Cardiac fibroblast (primary cell): ENCODE measurements at regions not wholly inside any gene's neighbourhood (a gene's known extent, or its start where the extent isn't known, plus 50 kb on each side); places are given as distances from the start of the nearest gene placed in this dataset.
"Not testable (repeated sequence)": the region's sequence is repeated elsewhere in the genome, so short reads cannot be mapped to it uniquely, and the experiment has no call there.

Experiments
- DNase-seq, 2 donors: peaks; one replicate each; pipeline versions ENCODE4 v3.0.0 to v3.0.0-alpha.2; 2010; ENCODE audit warnings: low read depth in 2 of 2
- H3K4me3 ChIP-seq, 2 donors: replicated peaks in 1 of 2; 1 replicate in 1 of 2; 2 replicates in 1 of 2; pipeline ENCODE4 v1.5.1; 2011; ENCODE audit warnings: low read depth in 2 of 2, low read length in 2 of 2, mild to moderate bottlenecking in 2 of 2, moderate library complexity in 1 of 2
- TF ChIP-seq, protein P1 (sequence below): IDR thresholded peaks from one replicate; pipeline ENCODE4 v1.5.1; 2011; ENCODE audit warnings: low read depth, mild to moderate bottlenecking, low read length, inconsistent platforms

- no peak for DNase-seq
- TF ChIP-seq, protein P1, sequence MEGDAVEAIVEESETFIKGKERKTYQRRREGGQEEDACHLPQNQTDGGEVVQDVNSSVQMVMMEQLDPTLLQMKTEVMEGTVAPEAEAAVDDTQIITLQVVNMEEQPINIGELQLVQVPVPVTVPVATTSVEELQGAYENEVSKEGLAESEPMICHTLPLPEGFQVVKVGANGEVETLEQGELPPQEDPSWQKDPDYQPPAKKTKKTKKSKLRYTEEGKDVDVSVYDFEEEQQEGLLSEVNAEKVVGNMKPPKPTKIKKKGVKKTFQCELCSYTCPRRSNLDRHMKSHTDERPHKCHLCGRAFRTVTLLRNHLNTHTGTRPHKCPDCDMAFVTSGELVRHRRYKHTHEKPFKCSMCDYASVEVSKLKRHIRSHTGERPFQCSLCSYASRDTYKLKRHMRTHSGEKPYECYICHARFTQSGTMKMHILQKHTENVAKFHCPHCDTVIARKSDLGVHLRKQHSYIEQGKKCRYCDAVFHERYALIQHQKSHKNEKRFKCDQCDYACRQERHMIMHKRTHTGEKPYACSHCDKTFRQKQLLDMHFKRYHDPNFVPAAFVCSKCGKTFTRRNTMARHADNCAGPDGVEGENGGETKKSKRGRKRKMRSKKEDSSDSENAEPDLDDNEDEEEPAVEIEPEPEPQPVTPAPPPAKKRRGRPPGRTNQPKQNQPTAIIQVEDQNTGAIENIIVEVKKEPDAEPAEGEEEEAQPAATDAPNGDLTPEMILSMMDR: no peak
- no peak overlapping the region for H3K4me3 ChIP-seq
Measured at GRCh38 chr1:223018534-223018933, 124.5 kb downstream of the TLR5 start.

DNA sequence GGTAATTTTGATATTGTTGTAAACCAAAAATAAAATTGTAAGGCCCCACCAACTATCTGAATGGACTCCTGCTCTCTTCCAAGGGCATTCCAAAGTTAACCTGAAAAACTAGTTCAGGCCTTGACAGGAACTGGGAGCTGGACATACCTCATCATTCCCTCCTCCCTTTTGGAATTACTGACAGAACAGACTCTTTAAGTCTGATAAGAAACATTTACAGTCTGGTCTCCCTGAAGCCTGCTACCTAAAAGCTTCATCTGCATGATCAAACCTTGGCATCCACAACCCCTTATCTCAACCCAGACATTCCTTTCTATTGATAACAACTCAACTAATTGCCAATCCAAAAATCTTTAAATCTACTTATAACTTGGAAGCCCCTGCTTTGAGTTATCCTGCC is 123.8 kb downstream of the TLR5 start:
- TF ChIP-seq, protein P1: no peak

DNA sequence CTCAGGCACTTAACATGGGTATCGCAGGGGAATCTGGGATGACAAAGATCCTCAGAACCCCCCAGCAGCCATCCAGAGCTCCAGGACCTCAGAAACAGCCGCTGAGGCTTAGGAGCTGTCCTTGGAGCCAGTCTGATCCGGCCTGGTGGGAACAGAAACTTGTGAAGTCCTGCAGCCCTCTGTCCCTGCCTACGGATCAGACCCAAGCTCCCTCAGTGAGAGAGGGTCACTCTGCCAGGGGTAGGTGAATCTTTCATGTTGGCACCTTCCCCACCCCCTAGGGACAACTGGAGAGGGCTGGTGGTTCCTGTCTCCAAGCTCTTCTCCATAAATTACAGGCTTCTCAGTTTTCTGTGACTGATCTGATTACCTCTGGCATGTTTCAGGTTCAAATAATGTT is 122.3 kb downstream of the TLR5 start:
- no peak for DNase-seq
- no peak overlapping the region for H3K4me3 ChIP-seq
- TF ChIP-seq, protein P1: no peak

More for the DNA sequence above, 123.8 kb downstream of the TLR5 start:
- no peak for DNase-seq
- no peak overlapping the region for H3K4me3 ChIP-seq

DNA sequence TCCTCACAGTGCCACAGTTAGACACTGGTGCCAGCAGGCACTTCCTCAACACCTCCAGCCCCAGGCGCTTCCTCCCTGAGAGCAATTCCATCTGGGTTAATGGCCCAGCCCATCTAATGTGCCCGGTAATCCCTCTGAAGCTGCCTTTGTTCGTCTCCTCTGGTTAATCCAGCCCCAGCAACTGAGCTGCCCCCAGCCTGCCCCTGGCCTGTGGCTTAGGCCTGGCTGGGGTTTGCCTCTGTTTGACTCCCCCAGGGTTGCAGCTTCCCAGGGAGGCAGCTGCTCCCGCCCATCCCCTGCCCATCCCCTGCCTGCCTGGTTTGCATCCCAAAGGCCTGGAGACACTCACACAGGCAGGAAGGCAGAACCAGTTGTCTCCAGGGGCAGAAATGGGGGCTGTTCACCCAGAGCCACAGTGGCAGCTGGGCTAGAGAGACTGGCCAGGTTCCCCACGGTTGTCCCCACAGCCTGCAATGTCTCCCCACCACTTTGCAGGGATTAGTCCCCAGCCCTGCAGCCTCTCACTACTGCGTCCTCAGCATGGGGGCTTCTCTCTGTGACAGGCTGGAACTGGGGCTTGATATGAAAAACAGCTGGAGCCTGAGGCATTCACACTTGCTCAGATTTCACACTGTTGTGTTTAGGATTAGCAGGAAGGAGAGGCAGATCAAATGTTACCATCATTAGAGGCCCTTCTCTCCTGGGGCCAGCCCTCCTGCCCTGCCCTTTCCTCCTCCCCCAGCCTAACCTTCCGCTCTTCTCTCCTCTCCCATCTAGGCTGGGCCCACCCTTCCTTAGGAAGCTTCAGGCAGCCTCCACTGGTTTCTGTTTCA is 120.2 kb downstream of the TLR5 start:
- DNase-seq: no peak
- H3K4me3 ChIP-seq: no peak overlapping the region
- TF ChIP-seq, protein P1: no peak

DNA sequence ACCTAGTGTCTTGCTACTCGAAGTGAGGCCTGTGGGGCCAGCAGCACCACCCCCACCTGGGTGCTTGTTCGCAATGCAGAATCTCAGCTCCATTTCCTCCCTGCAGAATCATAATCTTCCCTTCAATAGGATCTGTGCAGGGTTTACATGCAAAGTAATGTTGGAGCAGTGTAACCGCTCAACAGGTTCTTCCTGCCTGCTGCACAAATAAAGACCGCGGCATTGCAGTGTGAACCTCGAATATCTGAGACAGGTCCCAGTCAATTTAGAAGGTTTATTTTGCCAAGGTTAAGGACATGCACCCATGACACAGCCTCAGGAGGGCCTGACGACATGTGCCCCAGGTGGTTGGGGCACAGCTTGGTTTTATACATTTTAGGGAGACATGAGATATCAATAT is 119.2 kb downstream of the TLR5 start:
- no peak overlapping the region for H3K4me3 ChIP-seq
- TF ChIP-seq, protein P1: no peak
- no peak for DNase-seq

GRCh38 chr1:223024486-223024885 is 118.6 kb downstream of the TLR5 start:
- not testable (repeated sequence) for DNase-seq, H3K4me3 ChIP-seq

- not testable (repeated sequence) for H3K4me3 ChIP-seq, DNase-seq
Measured at GRCh38 chr1:223025190-223025734, 117.8 kb downstream of the TLR5 start.

GRCh38 chr1:223026639-223027038 is 116.4 kb downstream of the TLR5 start:
- DNase-seq, H3K4me3 ChIP-seq: not testable (repeated sequence)
